ENCODE measurements at regions not wholly inside any gene's neighbourhood (a gene's known extent, or its start where the extent isn't known, plus 50 kb on each side); places are given as distances from the start of the nearest gene placed in this dataset.

DNA sequence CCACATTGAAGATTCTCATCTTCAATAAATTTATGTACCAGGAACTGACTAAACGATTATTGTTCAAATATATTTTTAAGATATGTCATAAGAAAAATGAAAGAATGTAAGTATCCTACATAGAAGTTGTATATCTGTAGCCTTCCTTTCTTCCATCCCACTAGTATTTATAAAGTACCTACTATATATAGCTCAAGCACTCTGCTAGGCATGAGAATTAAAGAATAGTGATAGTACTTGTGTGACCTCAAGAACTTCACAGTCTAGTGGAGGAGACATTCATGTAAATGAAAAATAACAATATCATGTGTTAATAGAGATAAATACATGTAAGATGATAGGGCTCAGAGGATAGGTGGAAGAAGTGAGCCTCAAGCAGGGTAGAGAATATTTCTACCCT is 201.0 kb upstream of the HMHB1 start:
- TF ChIP-seq CTCF (IDR thresholded peaks at IDR 0.05; ENCODE audit: low read depth, low read length) (no peak), EZH2phosphoT487 (IDR thresholded peaks at IDR 0.05; ENCODE audit: low read depth) (no peak)
